PC-9 (cell line): ENCODE measurements at regions not wholly inside any gene's neighbourhood (a gene's known extent, or its start where the extent isn't known, plus 50 kb on each side); places are given as distances from the start of the nearest gene placed in this dataset.

Experiments used
- CTCF ChIP-seq: fragments of 200-600 bp; sonication (generic); conservative IDR thresholded peaks from 2 replicates; pipeline ENCODE4 v1.6.1; 2017; ENCODE audit warnings: mixed run types, antibody characterized with exemption, mild to moderate bottlenecking, moderate library complexity
- EZH2 ChIP-seq: fragments of 200-600 bp; sonication (generic); IDR thresholded peaks from 2 replicates; pipeline ENCODE4 v1.8.0; 2017; ENCODE audit warnings: antibody characterized with exemption, low read depth

GRCh38 chr6:8760951-8761350 is 325.6 kb upstream of the SLC35B3 start:
- TF ChIP-seq CTCF (no peak), EZH2 (no peak)
